H1 (cell line): ENCODE measurements at regions not wholly inside any gene's neighbourhood (a gene's known extent, or its start where the extent isn't known, plus 50 kb on each side); places are given as distances from the start of the nearest gene placed in this dataset.

Source experiments
- JUN ChIP-seq: IDR thresholded peaks from 2 replicates; pipeline ENCODE4 v1.6.1; 2011; ENCODE audit warnings: low read depth, mild to moderate bottlenecking, improper control_type of control experiment, low read length
- KDM4A ChIP-seq: IDR thresholded peaks from one replicate; pipeline ENCODE4 v1.7.1; 2012; ENCODE audit warnings: low read depth, mild to moderate bottlenecking, moderate library complexity, low read length, inconsistent platforms; ENCODE audit not compliant: severe bottlenecking
- SP2 ChIP-seq: IDR thresholded peaks from 2 replicates; pipeline ENCODE4 v1.6.1; 2012; ENCODE audit warnings: mild to moderate bottlenecking, low read length, inconsistent platforms
- SRF ChIP-seq: IDR thresholded peaks from 2 replicates; pipeline ENCODE4 v1.6.1; 2011; ENCODE audit warnings: mild to moderate bottlenecking, low read depth, low read length, moderate library complexity
- TEAD4 ChIP-seq: IDR thresholded peaks from 2 replicates; pipeline ENCODE4 v1.6.1; 2012; ENCODE audit warnings: low read depth, low read length, inconsistent platforms, mixed read lengths
- TF ChIP-seq, protein P1 (sequence below), 3 experiments: IDR thresholded peaks; 1 replicate in 2 of 3; 2 replicates in 1 of 3; pipeline versions ENCODE4 v1.5.1 to v1.6.1; 2011; ENCODE audit warnings: low read length in 3 of 3, mild to moderate bottlenecking in 3 of 3, inconsistent platforms in 2 of 3, low read depth in 1 of 3, moderate library complexity in 1 of 3; ENCODE audit not compliant: insufficient read depth in 1 of 3; ENCODE audit errors: control extremely low read depth in 1 of 3

DNA sequence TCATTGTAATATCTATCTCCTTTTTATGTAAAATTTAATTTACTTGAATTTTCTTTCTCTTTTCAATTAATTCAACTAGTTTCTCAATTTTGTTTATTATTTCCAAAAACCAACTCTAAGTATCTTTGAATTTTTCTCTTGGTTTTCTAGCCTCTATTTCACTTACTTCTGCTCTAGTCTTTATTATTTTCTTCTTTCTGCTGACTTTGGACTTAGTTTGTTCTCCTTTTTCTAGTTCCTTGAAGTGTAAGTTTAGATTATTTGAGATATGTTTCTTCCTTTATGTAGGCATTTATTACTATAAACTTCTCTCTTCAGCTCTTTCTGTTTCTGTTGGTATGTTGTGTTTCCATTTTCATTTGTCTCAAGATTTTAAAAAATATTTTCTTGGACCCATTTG lies 70.8 kb downstream of the TNFAIP3 start (continued):
- TF ChIP-seq, protein P1, sequence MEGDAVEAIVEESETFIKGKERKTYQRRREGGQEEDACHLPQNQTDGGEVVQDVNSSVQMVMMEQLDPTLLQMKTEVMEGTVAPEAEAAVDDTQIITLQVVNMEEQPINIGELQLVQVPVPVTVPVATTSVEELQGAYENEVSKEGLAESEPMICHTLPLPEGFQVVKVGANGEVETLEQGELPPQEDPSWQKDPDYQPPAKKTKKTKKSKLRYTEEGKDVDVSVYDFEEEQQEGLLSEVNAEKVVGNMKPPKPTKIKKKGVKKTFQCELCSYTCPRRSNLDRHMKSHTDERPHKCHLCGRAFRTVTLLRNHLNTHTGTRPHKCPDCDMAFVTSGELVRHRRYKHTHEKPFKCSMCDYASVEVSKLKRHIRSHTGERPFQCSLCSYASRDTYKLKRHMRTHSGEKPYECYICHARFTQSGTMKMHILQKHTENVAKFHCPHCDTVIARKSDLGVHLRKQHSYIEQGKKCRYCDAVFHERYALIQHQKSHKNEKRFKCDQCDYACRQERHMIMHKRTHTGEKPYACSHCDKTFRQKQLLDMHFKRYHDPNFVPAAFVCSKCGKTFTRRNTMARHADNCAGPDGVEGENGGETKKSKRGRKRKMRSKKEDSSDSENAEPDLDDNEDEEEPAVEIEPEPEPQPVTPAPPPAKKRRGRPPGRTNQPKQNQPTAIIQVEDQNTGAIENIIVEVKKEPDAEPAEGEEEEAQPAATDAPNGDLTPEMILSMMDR (IDR thresholded peaks at IDR 0.05; ENCODE audit: control extremely low read depth in 1 of 3, insufficient read depth in 1 of 3, low read depth in 1 of 3, low read length in 3 of 3): no peak
- TF ChIP-seq KDM4A (no peak), JUN (no peak), SP2 (no peak), TEAD4 (no peak), SRF (no peak)
